GM10248 (cell line): ENCODE measurements at regions not wholly inside any gene's neighbourhood (a gene's known extent, or its start where the extent isn't known, plus 50 kb on each side); places are given as distances from the start of the nearest gene placed in this dataset.

Experiments
- CTCF ChIA-PET: fragments of 300-600 bp; sonication (Branson Sonifier 250); formaldehyde crosslinking; extraction: SDS; loops from one replicate; lab custom pipeline; 2021; ENCODE audit warnings: antibody characterized with exemption; lab: Yijun Ruan, JAX
- POLR2A ChIA-PET: fragments of 350-650 bp; sonication (Branson Sonifier 250); formaldehyde crosslinking; extraction: SDS; loops from one replicate; lab custom pipeline; 2020; ENCODE audit warnings: antibody characterized with exemption; lab: Yijun Ruan, JAX
- DNase-seq: peaks from one replicate; pipeline ENCODE4 v3.0.0; 2012; ENCODE audit errors: extremely low spot score
- CTCF ChIP-seq: IDR thresholded peaks from 2 replicates; pipeline ENCODE4 v1.5.1; 2012; ENCODE audit warnings: mild to moderate bottlenecking, low read depth; ENCODE audit errors: extremely low read depth, missing control alignments, control extremely low read depth

DNA sequence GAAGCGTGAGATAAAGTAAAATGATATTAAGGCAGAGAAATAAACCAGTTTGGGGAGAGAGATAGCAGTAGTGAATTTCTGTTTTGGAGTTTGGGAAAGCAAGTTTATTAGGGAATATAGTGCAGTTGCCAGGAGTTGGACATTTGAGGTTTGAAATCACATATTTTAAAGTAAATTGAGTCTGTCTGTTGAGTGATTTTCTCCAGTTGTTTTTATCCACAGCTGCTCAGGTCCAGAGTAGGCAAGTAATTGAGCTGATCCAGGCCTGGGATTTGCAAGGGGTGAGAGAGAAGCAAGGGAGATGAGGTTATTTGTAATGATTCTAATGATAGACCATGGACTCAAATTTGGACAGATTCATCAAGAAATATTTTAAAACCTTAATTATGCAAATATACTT, 481.9 kb downstream of the UTRN start:
- POLR2A ChIA-PET, result no interaction called here
- DNase-seq, result no peak
- CTCF ChIA-PET, result interaction anchor here (1.9 kb wide), 1 partner anchor 15 kb away, joined by 6 read pairs; no protein-coding TSS in a partner anchor
- no peak for TF ChIP-seq CTCF

DNA sequence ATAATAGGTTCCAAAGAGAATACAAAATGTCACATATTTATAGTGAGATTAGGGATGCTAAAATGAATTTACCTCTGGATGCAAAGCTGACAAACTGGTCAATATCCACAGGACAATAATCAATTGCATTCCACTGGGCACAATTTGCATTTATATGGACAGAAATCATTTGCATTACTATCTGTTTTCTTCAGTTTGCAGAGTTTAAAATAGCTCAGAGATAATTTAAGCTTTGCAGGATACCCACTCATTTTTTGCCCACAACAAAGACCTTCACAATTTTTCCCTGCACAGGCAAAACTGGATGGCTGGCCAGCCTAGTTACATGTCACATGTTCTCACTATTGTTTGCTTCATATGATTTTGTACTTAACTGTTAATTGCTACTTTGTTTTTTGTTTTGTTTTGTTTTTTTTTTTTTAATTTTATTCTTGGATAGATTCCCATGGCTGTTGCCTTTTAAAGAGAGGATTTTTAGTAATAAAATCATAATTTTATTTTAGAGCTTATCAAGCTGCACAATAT, 483.5 kb downstream of the UTRN start:
- no peak for DNase-seq
- CTCF ChIA-PET, result interaction anchor here (1.1 to 1.9 kb wide), 3 partner anchors 10 to 15 kb away, joined by 3 to 6 read pairs (median 4); no protein-coding TSS in a partner anchor
- no peak for TF ChIP-seq CTCF
- POLR2A ChIA-PET, result no interaction called here

- DNase-seq, result no peak
- no peak for TF ChIP-seq CTCF
- CTCF ChIA-PET, result interaction anchor here (1.1 to 1.9 kb wide), 3 partner anchors 10 to 14 kb away, joined by 3 to 6 read pairs (median 4); no protein-coding TSS in a partner anchor
- POLR2A ChIA-PET, result no interaction called here
Observed at GRCh38 chr6:144769142-144769541, 484.0 kb downstream of the UTRN start.

- no peak for DNase-seq
- CTCF ChIA-PET, result interaction anchor here (1.0 to 1.3 kb wide), 3 partner anchors 13 to 41 kb away, joined by 3 to 5 read pairs (median 3); no protein-coding TSS in a partner anchor
- POLR2A ChIA-PET, result no interaction called here
- no peak for TF ChIP-seq CTCF
Observed at GRCh38 chr6:144776031-144776819, 491.1 kb downstream of the UTRN start.

DNA sequence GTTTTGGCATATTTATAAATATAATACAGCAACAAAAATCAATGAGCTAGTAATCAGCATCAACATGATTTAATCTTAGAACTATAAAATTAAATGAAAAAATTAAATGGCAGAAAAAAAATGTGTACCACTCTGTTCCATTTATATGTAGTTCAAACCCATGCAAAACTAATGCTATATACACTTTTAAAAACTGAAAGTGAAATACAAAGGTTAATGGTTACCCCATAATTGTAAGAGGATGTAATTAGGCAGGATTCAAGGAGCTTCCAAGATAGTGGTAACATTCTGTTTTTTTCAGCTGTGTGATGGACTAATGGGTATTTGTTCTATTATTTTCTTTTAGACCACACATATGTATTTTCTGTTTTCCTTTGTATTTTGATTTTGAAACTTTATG, 492.1 kb downstream of the UTRN start:
- DNase-seq, result no peak
- POLR2A ChIA-PET, result no interaction called here
- no peak for TF ChIP-seq CTCF
- CTCF ChIA-PET, result interaction anchor here (0.9 to 1.5 kb wide), 3 partner anchors 16 to 63 kb away, joined by 3 to 5 read pairs (median 3); no protein-coding TSS in a partner anchor

- ChIA-PET CTCF (interaction anchor here (1.0 to 1.7 kb wide), 5 partner anchors 10 to 21 kb away, joined by 3 to 5 read pairs (median 3); no protein-coding TSS in a partner anchor), POLR2A (no interaction called here)
- TF ChIP-seq CTCF, result no peak
- DNase-seq, result no peak
Observed at GRCh38 chr6:144778056-144778455, 492.9 kb downstream of the UTRN start.
